NT2/D1 (cell line): ENCODE measurements at regions not wholly inside any gene's neighbourhood (a gene's known extent, or its start where the extent isn't known, plus 50 kb on each side); places are given as distances from the start of the nearest gene placed in this dataset.

Source experiments
- YY1 ChIP-seq: IDR thresholded peaks from 2 replicates; pipeline ENCODE4 v1.6.1; 2011; ENCODE audit not compliant: insufficient read length, insufficient read depth
- ZNF274 ChIP-seq: IDR thresholded peaks from 2 replicates; pipeline ENCODE4 v1.6.1; 2011; ENCODE audit warnings: mild to moderate bottlenecking, low read depth, low read length

- TF ChIP-seq ZNF274 (no peak), YY1 (no peak)
Observed at GRCh38 chr11:70596091-70596490, 197.8 kb downstream of the CTTN start.
